ENCODE measurements at regions not wholly inside any gene's neighbourhood (a gene's known extent, or its start where the extent isn't known, plus 50 kb on each side); places are given as distances from the start of the nearest gene placed in this dataset.
"Not testable (repeated sequence)": the region's sequence is repeated elsewhere in the genome, so short reads cannot be mapped to it uniquely, and the experiment has no call there.

DNA sequence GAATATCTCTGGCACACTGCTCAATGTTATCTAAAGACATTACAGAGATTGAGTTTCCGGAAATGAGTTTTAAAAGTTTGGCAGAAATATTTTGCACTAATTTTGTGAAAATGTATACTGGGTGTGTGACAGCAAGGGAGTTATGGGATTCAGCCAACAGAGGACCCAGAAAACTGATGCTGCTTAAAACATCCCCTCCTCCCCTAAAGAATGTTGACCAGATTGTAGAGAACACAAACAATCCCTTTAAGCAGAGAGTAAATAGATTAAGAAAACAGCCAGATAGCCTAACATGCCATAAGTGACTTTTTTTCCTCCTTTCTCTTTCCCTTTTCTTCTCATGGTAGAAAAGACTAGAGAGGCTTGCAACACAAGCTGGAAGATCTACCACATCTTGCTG is 928.0 kb upstream of the ALCAM start:
- intact Hi-C loops (cut with micrococcal nuclease; ENCODE audit: unreplicated experiment): no loop called here
- ChIA-PET CTCF (no interaction called here), POLR2A (no interaction called here)
- Histone ChIP-seq H3K36me3 (ENCODE audit: control insufficient read depth, insufficient read depth, low read length) (no peaks in the 10 kb centered on the region), H3K4me3 (ENCODE audit: low read depth in 2 of 2, low read length in 2 of 2) (no peak overlapping the region), H3K9me3 (ENCODE audit: control insufficient read depth, insufficient read depth, low read depth, low read length) (no peaks in the 10 kb centered on the region), H3K4me1 (ENCODE audit: control insufficient read depth, insufficient read depth, low read length) (no peaks in the 10 kb centered on the region), H3K27ac (ENCODE audit: low read length) (no peak overlapping the region), H3K27me3 (ENCODE audit: control insufficient read depth, insufficient read depth, low read length) (no peaks in the 10 kb centered on the region)
- ATAC-seq (no peak), DNase-seq (ENCODE audit: low read depth, low spot score) (no peak)
- in situ Hi-C loops (cut with HindIII; ENCODE audit: low pct_unique_long_range_greater_than_20kb, low sequenced_read_pairs): no loop called here
- BruUV-seq (replicated peaks): no TSS peak
- TF ChIP-seq, protein P1, sequence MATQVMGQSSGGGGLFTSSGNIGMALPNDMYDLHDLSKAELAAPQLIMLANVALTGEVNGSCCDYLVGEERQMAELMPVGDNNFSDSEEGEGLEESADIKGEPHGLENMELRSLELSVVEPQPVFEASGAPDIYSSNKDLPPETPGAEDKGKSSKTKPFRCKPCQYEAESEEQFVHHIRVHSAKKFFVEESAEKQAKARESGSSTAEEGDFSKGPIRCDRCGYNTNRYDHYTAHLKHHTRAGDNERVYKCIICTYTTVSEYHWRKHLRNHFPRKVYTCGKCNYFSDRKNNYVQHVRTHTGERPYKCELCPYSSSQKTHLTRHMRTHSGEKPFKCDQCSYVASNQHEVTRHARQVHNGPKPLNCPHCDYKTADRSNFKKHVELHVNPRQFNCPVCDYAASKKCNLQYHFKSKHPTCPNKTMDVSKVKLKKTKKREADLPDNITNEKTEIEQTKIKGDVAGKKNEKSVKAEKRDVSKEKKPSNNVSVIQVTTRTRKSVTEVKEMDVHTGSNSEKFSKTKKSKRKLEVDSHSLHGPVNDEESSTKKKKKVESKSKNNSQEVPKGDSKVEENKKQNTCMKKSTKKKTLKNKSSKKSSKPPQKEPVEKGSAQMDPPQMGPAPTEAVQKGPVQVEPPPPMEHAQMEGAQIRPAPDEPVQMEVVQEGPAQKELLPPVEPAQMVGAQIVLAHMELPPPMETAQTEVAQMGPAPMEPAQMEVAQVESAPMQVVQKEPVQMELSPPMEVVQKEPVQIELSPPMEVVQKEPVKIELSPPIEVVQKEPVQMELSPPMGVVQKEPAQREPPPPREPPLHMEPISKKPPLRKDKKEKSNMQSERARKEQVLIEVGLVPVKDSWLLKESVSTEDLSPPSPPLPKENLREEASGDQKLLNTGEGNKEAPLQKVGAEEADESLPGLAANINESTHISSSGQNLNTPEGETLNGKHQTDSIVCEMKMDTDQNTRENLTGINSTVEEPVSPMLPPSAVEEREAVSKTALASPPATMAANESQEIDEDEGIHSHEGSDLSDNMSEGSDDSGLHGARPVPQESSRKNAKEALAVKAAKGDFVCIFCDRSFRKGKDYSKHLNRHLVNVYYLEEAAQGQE (IDR thresholded peaks at IDR 0.05; ENCODE audit: insufficient read depth in 1 of 2, low read depth in 2 of 2, low read length in 1 of 2): no peak
- TF ChIP-seq TCF7L2 (IDR thresholded peaks at IDR 0.05; ENCODE audit: low read depth, low read length): no peak
- TF ChIP-seq SIN3A (IDR thresholded peaks at IDR 0.05; ENCODE audit: borderline replicate concordance, insufficient read depth, low read depth, low read length): no peak
- TF ChIP-seq, protein P2, sequence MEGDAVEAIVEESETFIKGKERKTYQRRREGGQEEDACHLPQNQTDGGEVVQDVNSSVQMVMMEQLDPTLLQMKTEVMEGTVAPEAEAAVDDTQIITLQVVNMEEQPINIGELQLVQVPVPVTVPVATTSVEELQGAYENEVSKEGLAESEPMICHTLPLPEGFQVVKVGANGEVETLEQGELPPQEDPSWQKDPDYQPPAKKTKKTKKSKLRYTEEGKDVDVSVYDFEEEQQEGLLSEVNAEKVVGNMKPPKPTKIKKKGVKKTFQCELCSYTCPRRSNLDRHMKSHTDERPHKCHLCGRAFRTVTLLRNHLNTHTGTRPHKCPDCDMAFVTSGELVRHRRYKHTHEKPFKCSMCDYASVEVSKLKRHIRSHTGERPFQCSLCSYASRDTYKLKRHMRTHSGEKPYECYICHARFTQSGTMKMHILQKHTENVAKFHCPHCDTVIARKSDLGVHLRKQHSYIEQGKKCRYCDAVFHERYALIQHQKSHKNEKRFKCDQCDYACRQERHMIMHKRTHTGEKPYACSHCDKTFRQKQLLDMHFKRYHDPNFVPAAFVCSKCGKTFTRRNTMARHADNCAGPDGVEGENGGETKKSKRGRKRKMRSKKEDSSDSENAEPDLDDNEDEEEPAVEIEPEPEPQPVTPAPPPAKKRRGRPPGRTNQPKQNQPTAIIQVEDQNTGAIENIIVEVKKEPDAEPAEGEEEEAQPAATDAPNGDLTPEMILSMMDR (IDR thresholded peaks at IDR 0.05): no peak
- no peak for TF ChIP-seq POLR2AphosphoS5 (IDR thresholded peaks at IDR 0.05; ENCODE audit: low read depth, low read length)

- H3K4me1 ChIP-seq (ENCODE audit: control insufficient read depth, insufficient read depth, low read length); H3K9me3 ChIP-seq (ENCODE audit: control insufficient read depth, insufficient read depth, low read depth, low read length); H3K36me3 ChIP-seq (ENCODE audit: control insufficient read depth, insufficient read depth, low read length); intact Hi-C loops (cut with micrococcal nuclease; ENCODE audit: unreplicated experiment); BruUV-seq (replicated peaks); POLR2A ChIA-PET; DNase-seq (ENCODE audit: low read depth, low spot score); ATAC-seq; CTCF ChIA-PET; in situ Hi-C loops (cut with HindIII; ENCODE audit: low pct_unique_long_range_greater_than_20kb, low sequenced_read_pairs); H3K27ac ChIP-seq (ENCODE audit: low read length); H3K27me3 ChIP-seq (ENCODE audit: control insufficient read depth, insufficient read depth, low read length); H3K4me3 ChIP-seq (ENCODE audit: low read depth in 2 of 2, low read length in 2 of 2): not testable (repeated sequence)
Measured at GRCh38 chr3:104445252-104445919, 921.3 kb upstream of the ALCAM start.

- no peaks in the 10 kb centered on the region for H3K4me1 ChIP-seq (ENCODE audit: control insufficient read depth, insufficient read depth, low read length)
- no peaks in the 10 kb centered on the region for H3K36me3 ChIP-seq (ENCODE audit: control insufficient read depth, insufficient read depth, low read length)
- intact Hi-C loops (cut with micrococcal nuclease; ENCODE audit: unreplicated experiment) (no loop called here), in situ Hi-C loops (cut with HindIII; ENCODE audit: low pct_unique_long_range_greater_than_20kb, low sequenced_read_pairs) (no loop called here)
- H3K27me3 ChIP-seq (ENCODE audit: control insufficient read depth, insufficient read depth, low read length): no peaks in the 10 kb centered on the region
- BruUV-seq (replicated peaks): no TSS peak
- TF ChIP-seq POLR2AphosphoS5 (IDR thresholded peaks at IDR 0.05; ENCODE audit: low read depth, low read length) (no peak), TCF7L2 (IDR thresholded peaks at IDR 0.05; ENCODE audit: low read depth, low read length) (no peak), SIN3A (IDR thresholded peaks at IDR 0.05; ENCODE audit: borderline replicate concordance, insufficient read depth, low read depth, low read length) (no peak)
- TF ChIP-seq, protein P2 (IDR thresholded peaks at IDR 0.05): no peak
- TF ChIP-seq, protein P1 (IDR thresholded peaks at IDR 0.05; ENCODE audit: insufficient read depth in 1 of 2, low read depth in 2 of 2, low read length in 1 of 2): no peak
- no peak overlapping the region for H3K4me3 ChIP-seq (ENCODE audit: low read depth in 2 of 2, low read length in 2 of 2)
- no peak overlapping the region for H3K27ac ChIP-seq (ENCODE audit: low read length)
- ChIA-PET POLR2A (no interaction called here), CTCF (no interaction called here)
- H3K9me3 ChIP-seq (ENCODE audit: control insufficient read depth, insufficient read depth, low read depth, low read length): no peaks in the 10 kb centered on the region
- DNase-seq (ENCODE audit: low read depth, low spot score) (no peak), ATAC-seq (no peak)
Measured at GRCh38 chr3:104447681-104448080, 919.0 kb upstream of the ALCAM start.
